ENCODE measurements at regions not wholly inside any gene's neighbourhood (a gene's known extent, or its start where the extent isn't known, plus 50 kb on each side); places are given as distances from the start of the nearest gene placed in this dataset.

DNA sequence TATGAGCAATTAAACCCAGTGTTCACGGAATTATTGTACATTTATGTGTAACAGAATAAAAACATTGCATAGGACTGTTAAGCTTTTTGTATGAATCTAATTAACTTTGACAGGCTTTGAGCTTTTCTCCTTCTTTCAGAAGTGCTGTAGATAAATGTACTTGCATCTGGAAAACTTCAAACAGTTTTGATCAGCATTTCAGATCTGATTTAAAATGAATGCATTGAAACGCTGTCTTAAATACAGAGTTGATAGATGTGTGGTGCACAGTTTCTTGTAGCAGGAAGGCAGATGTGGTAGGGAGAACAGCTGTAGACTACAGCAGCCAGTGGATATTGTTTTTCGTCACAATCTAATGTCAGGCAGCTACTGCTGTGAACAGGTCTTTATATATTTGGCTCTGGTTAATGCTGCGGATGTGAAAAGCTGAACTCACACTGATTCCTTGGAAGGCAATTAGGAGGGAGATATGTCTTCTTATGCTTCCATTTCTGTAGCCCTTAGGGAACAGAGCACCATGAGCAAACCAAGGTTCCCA, 193.8 kb upstream of the GOLIM4 start:
- no peak for DNase-seq

DNA sequence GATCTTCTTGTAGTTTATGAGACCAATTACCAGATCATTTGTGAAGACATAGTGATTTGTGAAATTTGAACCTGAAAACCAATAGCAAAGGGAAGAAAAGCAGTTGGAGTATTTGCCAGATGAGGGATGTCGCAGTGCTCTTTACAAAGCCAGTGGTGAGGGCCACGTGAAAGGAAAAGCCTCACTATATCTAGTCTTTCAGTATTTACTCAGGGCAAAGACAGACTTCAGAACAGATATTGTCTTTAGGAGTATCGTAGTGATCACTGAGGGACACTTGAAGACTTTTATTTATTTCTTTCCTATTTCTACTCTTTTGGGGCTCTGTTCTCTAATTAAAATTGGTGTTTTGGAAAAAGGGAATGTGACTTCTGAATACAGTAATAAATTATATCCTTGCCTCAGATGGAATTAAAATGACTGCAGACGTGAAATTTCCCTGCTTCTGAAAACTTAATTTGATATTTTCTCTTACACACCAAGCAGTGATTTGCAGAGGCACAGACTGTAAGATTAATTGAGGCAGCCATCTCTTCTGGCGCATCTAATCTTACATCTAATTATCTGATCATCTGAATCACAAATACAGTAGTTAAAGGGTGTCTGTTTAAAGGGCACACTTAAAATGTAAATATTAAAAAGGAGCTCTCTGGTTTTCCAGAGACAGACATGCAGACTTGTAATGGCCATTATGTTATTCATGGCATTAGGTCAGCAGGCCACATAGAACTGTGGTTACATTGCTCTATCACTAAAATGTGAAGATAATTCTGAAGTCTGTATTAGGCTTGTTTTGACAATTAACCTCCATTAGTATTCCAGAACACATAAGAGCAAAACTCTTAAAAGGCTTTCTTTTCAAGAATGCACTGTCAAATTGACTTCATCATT, 193.0 kb upstream of the GOLIM4 start:
- no peak for DNase-seq

DNA sequence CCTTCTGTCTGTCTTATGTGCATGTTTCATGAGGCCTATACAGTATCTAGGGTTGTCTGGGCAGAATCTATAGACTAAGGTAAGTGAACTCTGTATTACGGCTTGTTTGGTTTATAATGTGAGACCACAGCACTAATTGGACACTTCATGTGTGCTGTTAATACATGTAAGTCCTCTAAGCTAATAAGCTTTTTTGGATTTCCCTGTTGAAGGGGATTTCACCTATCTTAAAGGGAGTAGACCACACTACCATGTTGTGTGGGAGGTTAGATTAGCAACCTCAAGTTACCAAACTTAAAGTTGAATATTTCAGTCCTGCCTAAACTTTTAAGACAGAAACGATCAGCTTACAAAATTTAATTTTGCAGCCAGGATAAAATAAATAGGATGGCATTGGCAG, 189.8 kb upstream of the GOLIM4 start:
- DNase-seq, result no peak

DNA sequence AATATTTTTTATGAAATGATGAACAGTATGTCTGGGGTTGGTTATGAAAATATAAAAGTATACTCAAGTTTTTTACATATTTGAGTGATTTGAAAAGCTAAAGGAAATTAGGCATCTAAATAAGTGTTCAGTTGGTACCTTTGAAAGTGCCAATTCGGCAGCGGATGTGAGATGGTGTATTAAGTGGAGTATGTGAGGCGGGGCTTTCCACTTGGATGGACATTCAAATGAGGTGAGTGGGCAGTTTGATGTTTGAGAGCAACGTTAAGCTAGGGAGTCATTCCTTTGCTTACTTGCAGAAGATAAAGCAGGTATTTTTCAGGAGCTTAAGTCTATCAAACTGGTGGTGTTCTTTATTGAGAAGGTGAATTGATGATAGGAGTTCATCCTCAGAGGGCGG, 189.0 kb upstream of the GOLIM4 start:
- DNase-seq, result no peak

DNA sequence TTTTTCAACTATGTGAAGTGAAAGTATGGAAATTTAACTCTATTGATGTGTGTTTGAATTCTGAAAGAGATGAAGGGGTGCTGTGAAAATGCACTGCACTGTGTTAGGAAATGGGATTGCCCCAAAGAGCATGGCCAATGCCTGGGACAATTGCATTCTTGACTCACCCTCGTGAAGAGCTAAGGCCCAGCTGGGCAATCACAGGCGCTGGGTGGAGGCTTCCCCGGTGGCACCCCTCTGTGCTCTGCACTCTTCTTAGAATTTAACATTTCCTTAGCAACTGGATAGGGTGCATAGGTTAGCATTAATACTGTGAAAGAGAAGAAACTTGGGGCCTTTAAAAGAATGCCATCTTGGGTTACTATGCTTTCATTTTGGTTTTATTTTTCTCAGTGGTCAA, 179.9 kb upstream of the GOLIM4 start:
- no peak for DNase-seq

DNA sequence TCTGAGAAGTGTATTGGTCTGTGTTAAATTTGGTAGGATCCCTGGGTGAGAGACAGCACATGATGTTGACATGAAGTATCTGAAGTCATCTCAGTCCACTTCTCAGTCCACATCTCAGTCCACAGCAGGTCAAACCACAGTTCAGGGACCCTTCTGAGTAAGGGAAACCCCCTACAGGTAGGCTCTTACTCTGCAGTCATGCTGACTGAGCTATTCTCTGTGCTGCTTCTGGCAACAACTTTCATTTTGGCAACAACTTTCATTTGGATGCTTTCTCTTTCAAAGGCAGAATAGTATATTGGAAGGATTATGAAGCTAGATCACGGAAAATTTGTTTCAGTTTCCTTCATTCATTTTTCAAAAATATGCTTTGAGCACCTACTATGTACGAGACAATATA, 178.2 kb upstream of the GOLIM4 start:
- no peak for DNase-seq

DNA sequence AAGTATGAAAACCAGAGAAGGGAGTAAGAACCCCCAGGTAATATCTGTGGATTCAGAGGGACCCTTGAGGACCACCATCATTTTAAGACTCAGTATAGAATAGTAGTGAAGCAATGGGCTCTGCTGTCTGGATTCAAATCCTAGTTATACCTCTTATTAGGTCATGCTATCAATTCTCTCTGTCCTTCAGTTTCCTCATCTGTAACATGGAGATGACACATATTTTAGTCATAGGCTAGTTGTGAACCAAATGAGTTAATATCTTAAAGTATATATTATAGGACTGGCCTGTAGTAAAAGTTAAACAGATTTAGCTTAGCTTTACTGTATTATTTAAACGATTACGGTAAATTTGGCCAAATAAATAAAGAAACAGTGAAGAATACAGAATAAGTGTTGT, 177.3 kb upstream of the GOLIM4 start:
- DNase-seq, result no peak

DNA sequence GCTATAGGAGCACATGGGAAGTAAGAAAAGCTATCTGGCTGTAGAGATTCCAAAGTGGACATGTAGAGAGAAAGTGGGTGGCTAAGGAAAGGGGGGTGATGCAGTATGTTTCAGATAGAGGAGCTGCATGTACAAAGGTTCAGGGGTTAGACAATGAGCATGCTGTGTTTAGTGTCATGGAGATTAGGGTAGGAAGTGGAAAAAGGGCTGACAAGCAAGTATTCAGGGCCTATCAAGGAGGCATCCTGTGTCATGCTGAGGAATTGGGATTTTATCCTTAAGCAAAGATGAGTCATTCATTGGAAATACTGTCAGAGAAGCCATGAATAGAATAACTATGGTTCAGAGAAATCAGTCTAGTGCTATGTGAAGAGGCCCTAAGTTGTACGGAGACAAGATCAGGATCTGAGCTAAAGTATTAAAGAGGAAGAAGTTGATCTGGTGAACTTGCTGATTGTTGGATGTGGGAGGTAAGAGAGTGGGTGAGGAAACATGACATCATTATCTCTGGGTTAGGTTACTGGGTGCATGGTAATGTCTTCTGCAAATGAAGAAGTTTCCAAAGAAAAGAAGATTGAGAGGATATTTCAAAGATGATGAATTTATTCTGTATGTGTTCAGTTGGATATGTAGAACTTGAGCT, 176.7 kb upstream of the GOLIM4 start:
- DNase-seq, result no peak

DNA sequence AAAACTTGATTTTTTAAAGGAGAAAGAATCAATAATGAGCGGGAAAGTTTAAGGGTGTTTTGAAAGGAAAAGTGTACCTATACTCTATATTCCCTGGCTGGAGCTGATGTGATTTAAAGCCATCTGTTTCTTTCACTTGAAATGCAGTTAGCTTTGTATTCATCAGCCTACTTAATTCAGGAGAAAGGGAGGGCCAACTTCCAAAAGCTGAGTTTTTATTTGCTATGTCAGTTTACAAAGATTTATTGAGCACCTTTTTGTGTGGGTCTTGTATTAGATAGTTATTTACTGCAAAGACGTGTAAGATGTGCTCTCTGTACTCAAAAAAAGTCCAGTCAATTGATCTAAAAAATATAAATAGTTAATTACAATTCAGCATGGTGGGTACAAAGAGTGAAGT, 176.2 kb upstream of the GOLIM4 start:
- DNase-seq, result no peak

DNA sequence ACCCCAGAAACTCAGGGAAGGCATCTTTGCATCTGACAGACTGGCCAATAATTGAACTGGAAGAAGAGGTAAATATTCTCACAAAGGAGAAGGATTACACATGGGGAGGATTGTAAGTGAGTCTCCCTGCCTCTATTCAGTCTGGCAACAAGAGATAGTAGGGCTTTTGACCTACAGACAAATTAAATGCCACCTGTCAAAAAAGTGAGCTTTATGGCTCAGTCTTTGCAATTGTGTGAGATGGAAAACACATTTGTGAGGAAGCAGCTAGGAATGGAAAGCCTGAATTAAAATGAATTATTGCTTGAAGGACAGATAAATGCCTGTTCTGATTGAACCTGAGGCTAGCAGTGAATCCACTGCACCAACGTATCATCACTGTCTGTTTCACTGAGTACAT, 173.3 kb upstream of the GOLIM4 start:
- DNase-seq, result no peak

DNA sequence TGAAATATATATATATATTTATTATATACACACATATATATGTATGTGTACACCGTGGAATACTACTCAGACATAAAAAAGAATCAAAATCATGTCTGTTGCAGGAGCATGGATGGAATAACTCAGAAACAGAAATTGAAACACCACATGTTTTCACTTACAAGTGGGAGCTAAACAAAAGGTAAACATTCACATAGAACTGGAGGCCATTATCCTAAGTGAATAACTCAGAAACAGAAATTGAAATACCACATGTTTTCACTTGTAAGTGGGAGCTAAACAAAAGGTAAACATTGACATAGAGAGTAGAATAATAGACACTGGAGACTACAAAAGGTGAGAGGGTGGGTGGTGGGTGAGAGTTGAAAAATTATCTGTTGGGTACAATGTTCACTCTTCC, 171.5 kb upstream of the GOLIM4 start:
- no peak for DNase-seq

DNA sequence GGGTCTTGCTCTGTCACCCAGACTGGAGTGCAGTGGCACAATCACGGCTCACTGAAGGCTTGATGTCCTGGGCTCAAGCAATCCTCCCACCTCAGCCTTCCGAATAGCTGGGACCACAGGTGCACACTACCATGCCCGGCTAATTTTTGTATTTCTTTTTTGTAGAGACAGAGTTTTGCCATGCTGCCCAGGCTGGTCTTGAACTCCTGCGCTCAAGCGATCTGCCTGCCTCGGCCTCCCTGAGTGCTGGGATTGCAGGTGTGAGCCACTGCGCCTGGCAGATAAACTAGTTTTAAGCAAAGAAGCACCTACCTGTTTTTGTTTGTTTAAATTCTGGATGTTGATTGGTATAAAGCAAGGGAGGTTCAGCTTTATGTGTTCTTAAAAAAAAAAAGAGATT, 170.6 kb upstream of the GOLIM4 start:
- no peak for DNase-seq

DNA sequence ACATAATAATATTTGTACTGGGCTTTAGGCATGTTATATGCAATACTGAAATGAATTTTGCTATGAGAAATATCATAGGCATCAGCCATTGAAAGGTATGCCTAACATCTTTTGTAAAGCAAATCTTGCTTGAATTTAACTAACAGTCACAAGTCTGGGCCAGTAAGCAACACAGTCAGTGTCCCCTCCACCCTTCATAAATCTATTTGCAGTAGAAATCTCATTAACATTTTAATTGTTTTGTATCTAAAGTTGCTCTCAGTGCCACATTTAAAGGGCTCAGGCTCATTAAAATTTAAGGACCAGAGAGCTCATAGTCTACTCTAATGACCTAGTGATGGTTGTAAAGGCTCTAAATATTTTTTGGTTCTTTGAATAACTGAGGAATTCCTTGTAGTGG, 167.2 kb upstream of the GOLIM4 start:
- no peak for DNase-seq

DNA sequence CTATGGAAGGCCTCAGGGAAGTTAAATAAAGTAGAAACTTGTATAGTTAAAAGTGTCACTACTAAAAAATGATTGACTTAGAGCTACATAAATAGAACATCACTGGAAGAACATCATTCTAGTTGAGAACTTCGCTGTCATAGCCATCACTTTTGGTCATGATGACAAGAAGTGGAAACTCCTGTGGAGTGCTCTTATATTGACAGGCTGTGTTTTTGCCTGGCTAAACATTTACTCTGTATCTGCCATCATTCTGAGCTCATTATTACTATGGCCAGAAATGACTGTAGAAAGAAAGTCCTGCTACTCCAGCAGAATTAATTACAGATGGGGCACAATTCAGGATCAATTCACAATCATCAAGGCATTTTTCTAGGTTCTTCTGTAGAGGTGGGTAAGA, 165.1 kb upstream of the GOLIM4 start:
- no peak for DNase-seq

DNA sequence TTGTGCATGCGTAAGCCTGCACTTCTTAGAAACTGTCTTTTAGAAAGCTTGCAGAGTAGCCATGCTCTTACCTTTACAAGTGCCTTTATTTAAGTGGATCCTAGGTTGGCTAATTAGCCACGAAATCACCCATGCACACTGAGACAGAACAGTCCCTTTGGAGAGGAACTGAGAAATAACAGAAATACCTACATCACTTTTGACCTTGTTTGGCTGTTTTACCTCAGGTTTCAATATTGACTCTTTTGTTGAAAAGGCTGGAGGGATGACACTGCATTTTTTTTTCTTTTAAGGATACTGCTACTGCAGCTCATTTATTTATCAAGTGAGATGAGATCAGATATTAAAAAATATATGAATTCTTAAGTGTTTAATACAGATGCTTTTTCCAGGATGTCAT, 155.6 kb upstream of the GOLIM4 start:
- DNase-seq, result no peak

DNA sequence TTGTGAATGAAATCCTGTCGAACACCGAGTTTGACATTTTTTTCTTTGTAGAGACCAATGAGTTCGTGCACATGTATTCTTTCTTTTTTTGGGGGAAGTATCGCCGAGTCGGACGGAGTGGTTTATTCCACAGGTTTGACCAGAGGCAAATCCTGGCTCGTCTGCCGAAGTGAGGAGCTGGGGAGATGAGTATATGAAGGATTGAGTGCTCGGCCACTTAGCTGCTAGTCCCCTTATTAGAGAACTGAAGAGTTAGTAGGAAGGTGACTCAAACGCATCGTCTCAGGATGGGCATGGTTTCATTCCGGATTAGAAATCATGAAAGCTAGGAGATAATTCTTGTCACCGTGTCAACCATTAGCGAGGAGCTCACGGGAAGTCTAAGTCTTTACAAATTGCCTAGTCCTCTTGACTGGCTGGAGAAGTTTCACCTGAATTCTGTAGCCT, 154.7 kb upstream of the GOLIM4 start:
- DNase-seq, result peak; percentile 20

DNA sequence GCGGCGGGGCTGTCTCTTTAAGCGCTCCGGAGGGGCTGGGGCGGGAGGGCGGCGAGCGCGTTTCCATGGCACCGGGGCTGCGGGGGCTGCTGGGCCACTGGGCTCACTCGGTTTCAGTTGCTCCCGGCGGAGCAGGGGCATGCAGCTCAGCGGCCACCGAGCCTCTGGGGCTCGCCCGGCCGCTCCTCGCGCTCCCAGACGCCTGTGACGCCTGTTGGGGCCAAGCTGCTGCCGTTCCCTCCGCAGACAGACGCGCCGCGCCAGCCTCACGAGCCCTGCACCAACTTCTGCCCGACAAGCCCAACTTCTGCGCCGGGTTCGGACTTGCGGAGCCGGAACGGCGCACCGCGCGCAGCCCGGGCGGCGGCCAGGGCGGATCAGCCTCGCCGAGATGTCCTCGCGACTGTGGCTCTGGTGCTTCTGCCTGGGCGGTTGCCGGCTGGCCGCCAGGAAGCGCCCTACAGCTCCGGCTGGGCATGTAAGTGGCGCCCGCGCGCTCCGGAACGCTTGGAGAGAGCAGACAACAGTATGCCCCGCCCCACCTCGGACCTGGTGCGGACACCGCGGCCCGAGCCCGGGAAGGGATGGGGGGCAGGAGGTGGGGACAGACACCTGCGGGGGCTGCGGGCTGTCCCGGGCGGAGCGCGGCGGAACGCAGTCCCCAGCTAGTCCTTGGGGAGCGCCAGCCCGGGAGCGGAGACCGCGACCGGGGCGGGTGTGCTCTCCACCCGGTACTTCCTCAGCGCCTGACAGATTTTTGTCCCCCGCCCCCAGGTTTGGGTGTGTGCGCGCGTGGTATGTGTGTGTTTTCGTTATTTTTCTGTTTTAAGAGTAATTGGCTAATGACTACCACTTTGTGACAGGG, 154.1 kb upstream of the GOLIM4 start:
- DNase-seq, result peak; percentile 85

DNA sequence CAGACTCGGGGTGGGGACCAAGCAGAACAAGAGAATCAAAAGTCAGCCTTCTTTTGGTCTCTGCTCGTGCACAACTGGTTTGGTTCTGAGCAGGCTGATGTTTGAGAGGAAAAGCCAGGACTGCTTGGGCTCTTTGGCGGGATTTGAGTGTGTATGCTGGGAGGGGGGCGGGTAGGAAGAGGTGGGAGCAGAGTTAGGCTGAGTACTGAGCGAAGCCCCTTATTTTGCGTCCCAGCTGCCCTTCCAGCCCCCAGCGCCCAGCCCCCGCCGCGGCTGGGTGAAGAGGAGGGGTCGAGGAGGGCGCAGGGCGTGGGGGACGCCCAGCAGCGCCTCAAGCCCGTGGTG, 153.5 kb upstream of the GOLIM4 start:
- peak; percentile 66 for DNase-seq

DNA sequence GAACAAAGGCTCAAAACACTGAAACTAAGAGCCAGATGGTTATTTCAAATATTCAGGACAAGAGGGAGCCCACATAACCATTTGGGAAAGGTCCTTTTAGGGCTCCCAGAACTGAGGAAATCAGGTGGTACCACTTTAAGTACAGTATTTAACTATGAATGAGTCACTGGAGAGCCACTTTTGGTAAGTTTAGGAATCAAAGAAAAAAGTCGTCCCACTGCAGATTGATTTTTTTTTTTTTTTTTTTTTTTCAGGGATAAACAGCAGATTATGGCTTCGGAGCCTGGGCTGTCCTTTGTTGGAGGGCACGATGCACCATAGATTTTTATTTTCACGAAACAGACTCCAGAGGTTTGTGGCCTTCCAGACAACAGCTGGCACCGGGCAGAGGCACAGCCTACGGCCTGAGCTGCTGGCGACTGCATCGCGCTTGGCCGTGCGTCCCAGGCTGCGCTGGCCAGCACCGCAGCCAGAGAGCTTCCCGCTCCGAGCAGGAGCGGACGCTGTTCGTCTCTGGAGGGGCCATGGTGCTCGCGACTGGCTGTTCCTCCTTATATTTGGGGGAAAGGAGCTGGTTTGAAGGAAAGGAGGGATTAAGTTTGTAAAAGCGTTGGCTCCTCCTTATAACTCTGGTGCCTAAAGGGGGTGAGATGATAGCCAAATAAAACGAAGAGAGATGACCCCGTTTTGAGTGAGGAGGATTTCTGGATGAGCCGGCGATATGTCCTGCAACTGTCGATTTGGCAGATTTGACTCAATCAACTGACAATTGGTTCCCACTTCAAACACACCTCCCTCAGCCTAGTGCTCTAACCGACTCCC, 152.9 kb upstream of the GOLIM4 start:
- DNase-seq, result peak; percentile 39

DNA sequence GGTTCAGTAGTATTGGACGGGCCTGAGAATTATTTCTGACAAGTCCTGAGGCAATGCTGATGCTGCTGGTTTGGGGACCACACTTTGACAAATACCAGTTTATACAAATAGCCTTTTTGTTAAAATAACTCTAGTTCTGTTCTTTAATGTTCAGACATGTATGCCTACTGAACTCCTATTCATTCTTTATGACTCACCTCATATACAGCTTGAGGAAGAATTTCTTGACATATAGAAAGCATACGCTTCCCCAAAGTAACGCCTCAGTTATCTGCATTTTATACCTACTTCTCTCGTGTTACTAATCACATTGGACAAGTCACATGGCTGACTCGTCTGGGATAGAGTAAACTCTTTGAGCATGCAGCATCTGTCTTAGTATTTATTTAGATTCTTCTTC, 145.4 kb upstream of the GOLIM4 start:
- no peak for DNase-seq

DNA sequence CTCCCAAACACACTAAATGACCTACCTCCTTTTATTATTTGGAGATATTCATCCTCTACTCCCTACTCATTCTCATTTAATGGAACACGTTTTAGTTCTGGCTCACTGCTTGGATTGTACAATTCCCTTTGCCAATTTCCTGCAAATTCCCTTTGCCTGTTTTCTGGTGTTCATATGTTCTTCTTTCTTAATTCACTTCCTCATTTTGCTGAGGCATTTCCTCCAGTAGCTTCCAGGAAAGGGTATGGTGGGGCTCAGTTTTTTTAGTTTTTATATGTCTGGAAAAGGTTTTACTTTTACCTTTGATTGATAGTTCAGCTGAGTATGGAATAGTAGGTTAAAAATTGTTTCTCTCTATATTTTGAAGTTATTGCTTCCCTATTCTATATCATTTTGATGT, 143.6 kb upstream of the GOLIM4 start:
- DNase-seq, result no peak

DNA sequence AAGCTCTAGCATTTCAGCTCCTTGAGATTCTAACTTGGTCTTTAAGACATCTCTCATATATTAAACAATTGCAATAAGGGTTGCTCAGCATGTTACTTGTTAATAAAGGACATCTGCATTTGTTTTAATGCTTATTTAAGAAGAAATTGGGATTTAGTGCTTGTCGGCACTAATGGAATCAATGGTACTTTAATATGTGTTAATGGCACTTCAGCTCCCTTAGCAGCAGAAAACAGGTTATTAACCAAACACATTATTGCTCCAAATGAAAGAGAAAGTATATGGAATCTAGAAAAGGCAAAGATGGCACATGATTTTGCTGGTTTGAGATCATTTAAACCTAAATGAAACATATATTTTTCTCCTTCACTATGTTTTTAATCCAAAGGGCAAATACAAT, 137.3 kb upstream of the GOLIM4 start:
- DNase-seq, result no peak
